Esophagus squamous epithelium (tissue), 5 donors: ENCODE measurements at regions not wholly inside any gene's neighbourhood (a gene's known extent, or its start where the extent isn't known, plus 50 kb on each side); places are given as distances from the start of the nearest gene placed in this dataset.

Source experiments
- DNase-seq: peaks from one replicate; lab custom pipeline; 2025; lab: John Stamatoyannopoulos, UW
- H3K27ac ChIP-seq, 4 donors: fragments of 200-600 bp; sonication (generic); one replicate each; pipeline ENCODE4 v1.5.1; 2016 to 2019; ENCODE audit warnings: mild to moderate bottlenecking in 1 of 4
- H3K27me3 ChIP-seq, 4 donors: fragments of 200-600 bp; sonication (generic); 1 replicate in 3 of 4; 2 replicates in 1 of 4; pipeline versions ENCODE4 v1.5.1 to v1.6.0; 2017 to 2021; ENCODE audit warnings: antibody characterized with exemption in 1 of 4
- H3K36me3 ChIP-seq, 3 donors: fragments of 200-600 bp; sonication (generic); one replicate each; pipeline ENCODE4 v1.5.1; 2016 to 2019
- H3K4me1 ChIP-seq, 3 donors: fragments of 200-600 bp; sonication (generic); one replicate each; pipeline ENCODE4 v1.5.1; 2017 to 2019
- H3K4me3 ChIP-seq, 4 donors: fragments of 200-600 bp; sonication (generic); 1 replicate in 3 of 4; 2 replicates in 1 of 4; pipeline ENCODE4 v1.5.1; 2016 to 2019; ENCODE audit warnings: mild to moderate bottlenecking in 2 of 4, moderate library complexity in 1 of 4
- H3K9me3 ChIP-seq, 3 donors: fragments of 200-600 bp; sonication (generic); one replicate each; pipeline ENCODE4 v1.5.1; 2016 to 2019
- POLR2A ChIP-seq, 4 donors: fragments of 450-650 bp; IDR thresholded peaks; one replicate each; pipeline ENCODE4 v1.6.1; 2017; ENCODE audit warnings: antibody characterized with exemption in 4 of 4, mild to moderate bottlenecking in 4 of 4, moderate library complexity in 3 of 4
- WGBS, 2 donors: methylation state at CpG; one replicate each; pipeline ENCODE4 v1.1.5; 2018; 5-methylcytosine and 5-hydroxymethylcytosine counted together
- intact Hi-C: fragments of 100-400 bp; cut with DNase I; formaldehyde crosslinking; loops from one replicate; pipeline ENCODE4 v1.15.0; 2022
- TF ChIP-seq, protein P1 (sequence below), 6 experiments: fragments of 450-650 bp in 4 of 6; fragments of 200-600 bp in 2 of 6; sonication (generic) in 2 of 6; IDR thresholded peaks; one replicate each; pipeline ENCODE4 v1.5.1; 2016 to 2019; ENCODE audit warnings: antibody characterized with exemption in 6 of 6, mild to moderate bottlenecking in 4 of 6, moderate library complexity in 4 of 6
- donor health status: DM: yes; HTN: yes; CAD: no.

DNA sequence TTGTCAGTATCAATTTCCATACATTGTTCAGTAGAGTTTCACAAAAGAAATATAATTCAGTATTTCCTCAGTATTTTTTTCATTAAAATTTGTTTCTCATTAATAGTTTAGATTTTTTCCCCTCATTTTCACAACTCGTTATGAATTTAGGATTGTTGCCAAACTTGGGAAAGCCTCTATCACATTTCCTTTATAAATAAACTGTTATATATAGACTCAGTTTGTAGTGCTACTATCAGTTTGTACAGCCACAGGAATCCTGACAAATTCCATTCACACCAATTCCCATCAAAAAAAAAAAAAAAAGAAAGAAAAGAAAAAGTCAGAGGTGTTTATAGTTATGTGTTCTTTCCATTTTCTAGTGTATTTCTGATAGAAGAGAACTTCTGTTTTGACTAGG, 123.3 kb upstream of the DCC start:
- intact Hi-C loops, result no loop called here
- no peak for DNase-seq
- Histone ChIP-seq H3K27me3 (no peaks in the 10 kb centered on the region), H3K36me3 (no peaks in the 10 kb centered on the region), H3K4me1 (no peaks in the 10 kb centered on the region), H3K4me3 (no peak overlapping the region), H3K9me3 (no peaks in the 10 kb centered on the region), H3K27ac (no peak overlapping the region)
- TF ChIP-seq, protein P1, sequence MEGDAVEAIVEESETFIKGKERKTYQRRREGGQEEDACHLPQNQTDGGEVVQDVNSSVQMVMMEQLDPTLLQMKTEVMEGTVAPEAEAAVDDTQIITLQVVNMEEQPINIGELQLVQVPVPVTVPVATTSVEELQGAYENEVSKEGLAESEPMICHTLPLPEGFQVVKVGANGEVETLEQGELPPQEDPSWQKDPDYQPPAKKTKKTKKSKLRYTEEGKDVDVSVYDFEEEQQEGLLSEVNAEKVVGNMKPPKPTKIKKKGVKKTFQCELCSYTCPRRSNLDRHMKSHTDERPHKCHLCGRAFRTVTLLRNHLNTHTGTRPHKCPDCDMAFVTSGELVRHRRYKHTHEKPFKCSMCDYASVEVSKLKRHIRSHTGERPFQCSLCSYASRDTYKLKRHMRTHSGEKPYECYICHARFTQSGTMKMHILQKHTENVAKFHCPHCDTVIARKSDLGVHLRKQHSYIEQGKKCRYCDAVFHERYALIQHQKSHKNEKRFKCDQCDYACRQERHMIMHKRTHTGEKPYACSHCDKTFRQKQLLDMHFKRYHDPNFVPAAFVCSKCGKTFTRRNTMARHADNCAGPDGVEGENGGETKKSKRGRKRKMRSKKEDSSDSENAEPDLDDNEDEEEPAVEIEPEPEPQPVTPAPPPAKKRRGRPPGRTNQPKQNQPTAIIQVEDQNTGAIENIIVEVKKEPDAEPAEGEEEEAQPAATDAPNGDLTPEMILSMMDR (IDR thresholded peaks at IDR 0.05), result no peak
- no peak for TF ChIP-seq POLR2A (IDR thresholded peaks at IDR 0.05)
- WGBS, 2 donors, result 33 to 50% methylated on average over 1 of the region's 1 CpG

DNA sequence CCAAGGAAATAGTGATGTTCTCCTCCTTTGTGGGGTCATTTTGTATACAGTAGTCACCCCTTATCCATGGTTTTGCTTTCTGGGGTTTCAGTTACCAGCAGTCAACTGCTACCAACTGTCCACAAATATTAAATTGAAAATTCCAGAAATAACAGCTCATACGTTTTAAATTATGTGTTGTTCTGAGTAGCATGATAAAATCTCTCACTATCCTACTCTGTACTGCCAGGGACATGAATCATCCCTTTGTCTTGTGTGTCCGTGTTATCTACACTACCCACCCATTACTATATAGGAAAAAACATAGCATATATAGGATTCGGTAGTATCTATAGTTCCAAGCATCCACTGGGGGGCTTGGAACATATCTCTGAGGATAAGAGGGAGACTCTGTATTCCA, 120.9 kb upstream of the DCC start:
- 66 to 72% methylated on average over 3 of the region's 3 CpGs for WGBS, 2 donors
- Histone ChIP-seq H3K4me1 (no peaks in the 10 kb centered on the region), H3K27me3 (no peaks in the 10 kb centered on the region), H3K4me3 (no peak overlapping the region), H3K9me3 (no peaks in the 10 kb centered on the region), H3K27ac (no peak overlapping the region), H3K36me3 (no peaks in the 10 kb centered on the region)
- no peak for DNase-seq
- TF ChIP-seq, protein P1 (IDR thresholded peaks at IDR 0.05), result no peak
- no peak for TF ChIP-seq POLR2A (IDR thresholded peaks at IDR 0.05)
- intact Hi-C loops, result no loop called here

DNA sequence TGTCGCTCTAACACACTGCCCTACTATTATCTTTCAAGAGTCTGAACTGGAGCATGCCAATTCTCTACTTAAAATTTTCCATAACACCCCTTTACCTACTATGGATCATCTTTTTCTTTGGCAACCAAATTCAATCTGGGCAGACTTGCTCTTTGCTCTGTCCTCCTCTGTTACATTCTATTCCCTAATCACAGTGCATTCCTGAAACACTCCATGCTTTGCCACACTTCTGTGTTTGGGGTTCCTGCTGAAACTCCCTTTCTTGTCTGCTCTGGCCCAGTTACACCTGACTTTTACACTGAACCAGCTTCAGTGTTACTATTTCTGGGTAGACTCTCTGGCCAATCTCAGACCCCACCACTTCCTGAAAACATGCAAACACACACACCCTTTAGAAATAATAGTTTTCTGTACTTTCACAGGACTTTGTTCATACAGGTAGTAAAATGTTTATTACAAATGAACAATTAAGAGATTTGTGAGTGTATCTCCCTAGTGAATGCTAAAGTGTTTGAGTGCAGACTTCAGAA, 119.9 kb upstream of the DCC start:
- H3K4me3 ChIP-seq, result no peak overlapping the region
- WGBS, 2 donors, result 61 to 78% methylated on average over 1 of the region's 1 CpG
- H3K9me3 ChIP-seq, result no peaks in the 10 kb centered on the region
- no peaks in the 10 kb centered on the region for H3K4me1 ChIP-seq
- no peak overlapping the region for H3K27ac ChIP-seq
- H3K27me3 ChIP-seq, result no peaks in the 10 kb centered on the region
- TF ChIP-seq, protein P1 (IDR thresholded peaks at IDR 0.05), result no peak
- TF ChIP-seq POLR2A (IDR thresholded peaks at IDR 0.05), result no peak
- DNase-seq, result no peak
- intact Hi-C loops, result no loop called here
- H3K36me3 ChIP-seq, result no peaks in the 10 kb centered on the region

DNA sequence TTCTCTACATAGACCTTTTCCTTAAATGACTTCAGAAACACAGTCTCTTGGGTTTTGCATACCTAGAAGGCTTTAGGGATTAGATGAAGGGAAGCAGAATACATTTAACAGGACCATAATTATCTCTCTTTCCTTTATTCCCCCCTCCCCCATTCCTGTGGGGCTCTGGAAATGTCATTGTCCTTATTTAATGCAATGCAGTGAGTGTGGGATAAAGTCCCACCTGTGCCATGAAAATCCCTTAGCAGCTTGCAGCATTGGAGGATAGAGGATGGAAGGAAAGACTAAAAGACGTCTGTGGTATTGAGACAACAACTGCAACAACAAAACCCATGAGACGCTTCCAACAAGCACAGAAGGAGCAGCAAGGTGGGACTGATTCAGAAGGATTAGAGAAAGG, 117.8 kb upstream of the DCC start:
- no peak overlapping the region for H3K4me3 ChIP-seq
- WGBS, 2 donors, result 51 to 66% methylated on average over 2 of the region's 2 CpGs
- H3K27me3 ChIP-seq, result no peaks in the 10 kb centered on the region
- TF ChIP-seq POLR2A (IDR thresholded peaks at IDR 0.05), result no peak
- TF ChIP-seq, protein P1 (IDR thresholded peaks at IDR 0.05), result no peak
- H3K9me3 ChIP-seq, result no peaks in the 10 kb centered on the region
- no peaks in the 10 kb centered on the region for H3K4me1 ChIP-seq
- intact Hi-C loops, result no loop called here
- no peak overlapping the region for H3K27ac ChIP-seq
- H3K36me3 ChIP-seq, result no peaks in the 10 kb centered on the region
- no peak for DNase-seq

DNA sequence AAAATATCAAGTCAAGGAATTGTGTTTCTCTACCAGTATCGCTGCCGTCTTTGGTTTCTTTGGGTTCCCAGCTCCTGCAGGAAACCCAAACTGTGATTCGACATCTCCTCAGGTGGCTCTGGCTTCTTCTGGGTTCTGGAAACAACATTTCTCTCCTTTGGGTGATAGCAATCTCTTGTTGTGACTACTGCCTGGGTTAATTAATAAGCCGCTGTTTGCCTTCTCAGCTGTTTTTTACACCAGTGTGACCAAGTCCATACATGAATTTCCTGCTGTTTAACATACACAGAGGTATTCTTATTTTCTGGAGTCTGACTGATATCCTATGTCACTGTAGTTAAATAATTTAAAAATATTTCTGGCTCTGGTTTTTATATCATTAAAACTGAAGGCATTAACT, 112.5 kb upstream of the DCC start:
- Histone ChIP-seq H3K27ac (no peak overlapping the region), H3K4me3 (no peak overlapping the region), H3K36me3 (no peaks in the 10 kb centered on the region), H3K4me1 (no peaks in the 10 kb centered on the region), H3K9me3 (peaks cover 0 to 7% (median 0%) of the 10 kb centered on the region in 3 donors), H3K27me3 (no peaks in the 10 kb centered on the region)
- DNase-seq, result no peak
- TF ChIP-seq, protein P1 (IDR thresholded peaks at IDR 0.05), result no peak
- TF ChIP-seq POLR2A (IDR thresholded peaks at IDR 0.05), result no peak
- 74 to 81% methylated on average over 4 of the region's 4 CpGs for WGBS, 2 donors
- intact Hi-C loops, result no loop called here
